ENCODE measurements at regions not wholly inside any gene's neighbourhood (a gene's known extent, or its start where the extent isn't known, plus 50 kb on each side); places are given as distances from the start of the nearest gene placed in this dataset.

GRCh38 chr4:162450531-162451035 is 286.8 kb upstream of the FSTL5 start:
- no peak for ATAC-seq
- DNase-seq, result no peak
- intact Hi-C loops (cut with DNase I), result no loop called here

- intact Hi-C loops (cut with DNase I), result no loop called here
- DNase-seq, result no peak
- no peak for ATAC-seq
Observed at GRCh38 chr4:162443510-162443909, 279.7 kb upstream of the FSTL5 start.

- intact Hi-C loops (cut with DNase I), result no loop called here
- ATAC-seq, result no peak
- no peak for DNase-seq
Observed at GRCh38 chr4:162442128-162442527, 278.3 kb upstream of the FSTL5 start.

- DNase-seq, result no peak
- ATAC-seq, result no peak
- intact Hi-C loops (cut with DNase I), result no loop called here
Observed at GRCh38 chr4:162422312-162422711, 258.5 kb upstream of the FSTL5 start.

GRCh38 chr4:162410854-162411253 is 247.1 kb upstream of the FSTL5 start:
- intact Hi-C loops (cut with DNase I), result no loop called here
- DNase-seq (no peak), ATAC-seq (no peak)

- DNase-seq, result no peak
- intact Hi-C loops (cut with DNase I), result no loop called here
Observed at GRCh38 chr4:162409048-162409447, 245.2 kb upstream of the FSTL5 start.

GRCh38 chr4:162408309-162408708 is 244.5 kb upstream of the FSTL5 start:
- no peak for DNase-seq
- no peak for ATAC-seq
- intact Hi-C loops (cut with DNase I), result no loop called here

More at GRCh38 chr4:162409048-162409447, 245.2 kb upstream of the FSTL5 start:
- no peak for ATAC-seq

- ATAC-seq, result no peak
- intact Hi-C loops (cut with DNase I), result no loop called here
- no peak for DNase-seq
Observed at GRCh38 chr4:162406637-162407365, 243.0 kb upstream of the FSTL5 start.

- ATAC-seq (peak in 1 of 2 donors; percentile 47), DNase-seq (no peak)
- intact Hi-C loops (cut with DNase I), result no loop called here
Observed at GRCh38 chr4:162403932-162404331, 240.1 kb upstream of the FSTL5 start.

GRCh38 chr4:162403419-162403818 is 239.6 kb upstream of the FSTL5 start:
- ATAC-seq (no peak), DNase-seq (no peak)
- intact Hi-C loops (cut with DNase I), result no loop called here

- no peak for ATAC-seq
- no peak for DNase-seq
- intact Hi-C loops (cut with DNase I), result no loop called here
Observed at GRCh38 chr4:162401021-162401420, 237.2 kb upstream of the FSTL5 start.

GRCh38 chr4:162392946-162393345 is 229.1 kb upstream of the FSTL5 start:
- intact Hi-C loops (cut with DNase I), result no loop called here
- DNase-seq, result no peak
- no peak for ATAC-seq

- ATAC-seq (no peak), DNase-seq (no peak)
- intact Hi-C loops (cut with DNase I), result no loop called here
Observed at GRCh38 chr4:162366146-162366545, 202.3 kb upstream of the FSTL5 start.

GRCh38 chr4:162364651-162365050 is 200.9 kb upstream of the FSTL5 start:
- DNase-seq (no peak), ATAC-seq (no peak)
- intact Hi-C loops (cut with DNase I), result no loop called here

- DNase-seq, result no peak
- intact Hi-C loops (cut with DNase I), result no loop called here
- ATAC-seq, result no peak
Observed at GRCh38 chr4:162360369-162361149, 196.8 kb upstream of the FSTL5 start.

GRCh38 chr4:162356181-162356580 is 192.4 kb upstream of the FSTL5 start:
- intact Hi-C loops (cut with DNase I), result no loop called here
- no peak for ATAC-seq
- no peak for DNase-seq

GRCh38 chr4:162352580-162353107 is 188.8 kb upstream of the FSTL5 start:
- DNase-seq (no peak), ATAC-seq (peak; percentile 35 to 47)
- intact Hi-C loops (cut with DNase I), result no loop called here

- ATAC-seq, result no peak
- intact Hi-C loops (cut with DNase I), result no loop called here
- no peak for DNase-seq
Observed at GRCh38 chr4:162350331-162350730, 186.5 kb upstream of the FSTL5 start.

- intact Hi-C loops (cut with DNase I), result no loop called here
- ATAC-seq (no peak), DNase-seq (no peak)
Observed at GRCh38 chr4:162349395-162349794, 185.6 kb upstream of the FSTL5 start.

GRCh38 chr4:162347842-162348213 is 184.0 kb upstream of the FSTL5 start:
- intact Hi-C loops (cut with DNase I), result no loop called here
- ATAC-seq, result peak; percentile 88 to 93
- peak; percentile 34 for DNase-seq

Measured in left cardiac atrium (tissue), 4 donors.